WTC11 (cell line): ENCODE measurements at regions not wholly inside any gene's neighbourhood (a gene's known extent, or its start where the extent isn't known, plus 50 kb on each side); places are given as distances from the start of the nearest gene placed in this dataset.

Source experiments
- ATAC-seq: fragments of 200-7000 bp; cut with Tn5 transposase; 2 replicates; pipeline ENCODE4 v1.10.0; 2021; ENCODE audit warnings: mild to moderate bottlenecking, moderate library complexity
- CTCF ChIA-PET: fragments of 300-600 bp; sonication (Branson Sonifier 250); formaldehyde crosslinking; loops from one replicate; lab custom pipeline; 2021; ENCODE audit warnings: antibody characterized with exemption; lab: Charles Lee
- POLR2A ChIA-PET: fragments of 350-600 bp; sonication (Branson Sonifier 250); formaldehyde crosslinking; loops from one replicate; lab custom pipeline; 2021; ENCODE audit warnings: antibody characterized with exemption; lab: Charles Lee
- DNase-seq: peaks from one replicate; pipeline ENCODE4 v3.0.0; 2021; ENCODE audit warnings: low spot score
- H3K27ac Mint-ChIP-seq: 2 replicates; pipeline ENCODE4 v1.8.0; 2021; ENCODE audit warnings: mixed read lengths
- H3K27me3 Mint-ChIP-seq: 2 replicates; pipeline ENCODE4 v1.8.0; 2021; ENCODE audit warnings: low read depth, mild to moderate bottlenecking, moderate library complexity, mixed read lengths
- H3K36me3 Mint-ChIP-seq: 2 replicates; pipeline ENCODE4 v1.8.0; 2021; ENCODE audit warnings: mixed read lengths
- H3K4me1 Mint-ChIP-seq: 2 replicates; pipeline ENCODE4 v1.8.0; 2022; ENCODE audit warnings: mixed read lengths
- H3K4me3 Mint-ChIP-seq: 2 replicates; pipeline ENCODE4 v1.8.0; 2021; ENCODE audit warnings: mild to moderate bottlenecking, moderate library complexity, mixed read lengths
- H3K9me3 Mint-ChIP-seq: 2 replicates; pipeline ENCODE4 v1.8.0; 2021; ENCODE audit warnings: mixed read lengths
- AR ChIP-seq: fragments of 250-450 bp; sonication (Bioruptor Pico); IDR thresholded peaks from 2 replicates; pipeline ENCODE4 v1.9.0; 2021; ENCODE audit warnings: mild to moderate bottlenecking
- ARID4B ChIP-seq: sonication (generic); formaldehyde crosslinking; IDR thresholded peaks from 2 replicates; pipeline ENCODE4 v1.8.0; 2023; ENCODE audit warnings: missing genetic modification reagents, mild to moderate bottlenecking, borderline replicate concordance
- ATF6 ChIP-seq: sonication (generic); formaldehyde crosslinking; IDR thresholded peaks from 2 replicates; pipeline ENCODE4 v1.8.1; 2023; ENCODE audit warnings: mild to moderate bottlenecking, missing genetic modification reagents
- CDX4 ChIP-seq: fragments of 250-450 bp; sonication (Bioruptor Pico); IDR thresholded peaks from 2 replicates; pipeline ENCODE4 v1.9.0; 2021; ENCODE audit warnings: moderate library complexity, mild to moderate bottlenecking, inconsistent platforms, borderline replicate concordance
- CREM ChIP-seq: sonication (generic); formaldehyde crosslinking; IDR thresholded peaks from 2 replicates; pipeline ENCODE4 v1.8.1; 2022; ENCODE audit warnings: mild to moderate bottlenecking, missing genetic modification reagents, moderate library complexity
- FOXK1 ChIP-seq: sonication (generic); formaldehyde crosslinking; IDR thresholded peaks from 2 replicates; pipeline ENCODE4 v1.8.0; 2022; ENCODE audit warnings: mild to moderate bottlenecking, moderate library complexity, missing genetic modification reagents
- FOXP4 ChIP-seq: sonication (generic); formaldehyde crosslinking; IDR thresholded peaks from 2 replicates; pipeline ENCODE4 v1.8.0; 2022; ENCODE audit warnings: mild to moderate bottlenecking, missing genetic modification reagents
- GABPB1 ChIP-seq: sonication (generic); formaldehyde crosslinking; IDR thresholded peaks from 2 replicates; pipeline ENCODE4 v1.8.1; 2023; ENCODE audit warnings: mild to moderate bottlenecking, missing genetic modification reagents
- HMGA2 ChIP-seq: fragments of 250-450 bp; sonication (Bioruptor Pico); IDR thresholded peaks from 2 replicates; pipeline ENCODE4 v1.4.0; 2021; ENCODE audit warnings: mild to moderate bottlenecking, moderate library complexity
- IRF2 ChIP-seq: sonication (generic); formaldehyde crosslinking; IDR thresholded peaks from 2 replicates; pipeline ENCODE4 v1.8.0; 2022; ENCODE audit warnings: low read depth, missing genetic modification reagents, borderline replicate concordance
- MYBL2 ChIP-seq: sonication (generic); formaldehyde crosslinking; IDR thresholded peaks from 2 replicates; pipeline ENCODE4 v1.8.1; 2023; ENCODE audit warnings: mild to moderate bottlenecking, moderate library complexity, missing genetic modification reagents
- NR2C2 ChIP-seq: sonication (generic); formaldehyde crosslinking; IDR thresholded peaks from 2 replicates; pipeline ENCODE4 v1.8.0; 2022; ENCODE audit warnings: mild to moderate bottlenecking, missing genetic modification reagents
- RORB ChIP-seq: fragments of 250-450 bp; sonication (Bioruptor Pico); IDR thresholded peaks from 2 replicates; pipeline ENCODE4 v1.9.0; 2021; ENCODE audit warnings: mild to moderate bottlenecking
- TEAD4 ChIP-seq: sonication (generic); formaldehyde crosslinking; IDR thresholded peaks from 2 replicates; pipeline ENCODE4 v1.8.0; 2022; ENCODE audit warnings: mild to moderate bottlenecking, missing genetic modification reagents
- ZBTB21 ChIP-seq: sonication (generic); formaldehyde crosslinking; IDR thresholded peaks from 2 replicates; pipeline ENCODE4 v1.8.1; 2023; ENCODE audit warnings: mild to moderate bottlenecking, missing genetic modification reagents, borderline replicate concordance

GRCh38 chr4:151917145-151917734, 156.4 kb upstream of the GATB start (continued):
- no peak for TF ChIP-seq AR (CRISPR knock-in tag)
- no peak for TF ChIP-seq CREM (CRISPR knock-in tag)
- no peak for TF ChIP-seq TEAD4 (CRISPR knock-in tag)
- no peak for TF ChIP-seq FOXP4
- no peak for TF ChIP-seq NR2C2
- no peak for TF ChIP-seq IRF2
- TF ChIP-seq GABPB1 (CRISPR knock-in tag) = no peak
- TF ChIP-seq MYBL2 = no peak

GRCh38 chr4:151912632-151913031, 151.8 kb upstream of the GATB start:
- no peak; the same call in 1 of the 2 replicates for ATAC-seq

GRCh38 chr4:151911970-151912369, 151.2 kb upstream of the GATB start:
- Mint-ChIP-seq H3K27ac (no peak overlapping the region), H3K36me3 (no peaks in the 10 kb centered on the region), H3K9me3 (peaks cover 12% of the 10 kb centered on the region), H3K4me3 (no peak overlapping the region)
- DNase-seq (no peak), ATAC-seq (no peak)
- TF ChIP-seq RORB (CRISPR knock-in tag) (no peak), ZBTB21 (CRISPR knock-in tag) (no peak), ARID4B (CRISPR knock-in tag) (no peak)
- TF ChIP-seq, all 79 proteins: peak for 0
- POLR2A ChIA-PET = no interaction called here
- H3K4me1 Mint-ChIP-seq = peaks cover 31% of the 10 kb centered on the region
- no peaks in the 10 kb centered on the region for H3K27me3 Mint-ChIP-seq
- CTCF ChIA-PET = no interaction called here

More at GRCh38 chr4:151912632-151913031, 151.8 kb upstream of the GATB start:
- TF ChIP-seq HMGA2 (CRISPR knock-in tag) (no peak), CDX4 (CRISPR knock-in tag) (no peak), FOXK1 (0 out of 2 replicates have a peak, but pooled peaks have one; percentile 16), ATF6 (CRISPR knock-in tag) (no peak)
- Mint-ChIP-seq H3K9me3 (peaks cover 12% of the 10 kb centered on the region), H3K27me3 (no peaks in the 10 kb centered on the region), H3K27ac (peak overlapping the region; percentile 43; the same call in 1 of the 2 replicates), H3K36me3 (no peaks in the 10 kb centered on the region), H3K4me1 (peaks cover 33% of the 10 kb centered on the region), H3K4me3 (no peak overlapping the region)
- POLR2A ChIA-PET = no interaction called here
- CTCF ChIA-PET = no interaction called here
- no peak for DNase-seq
